Colonic mucosa (tissue), 4 donors: ENCODE measurements at regions not wholly inside any gene's neighbourhood (a gene's known extent, or its start where the extent isn't known, plus 50 kb on each side); places are given as distances from the start of the nearest gene placed in this dataset.

ENCODE experiments used
- DNase-seq: peaks from one replicate; pipeline ENCODE4 v3.0.0-alpha.2; 2020
- H3K27ac ChIP-seq: fragments of 200-600 bp; one replicate; pipeline ENCODE4 v1.8.0; 2021
- H3K27me3 ChIP-seq: fragments of 200-600 bp; one replicate; pipeline ENCODE4 v1.8.0; 2021
- H3K36me3 ChIP-seq: fragments of 200-600 bp; one replicate; pipeline ENCODE4 v1.8.0; 2021
- H3K4me1 ChIP-seq: fragments of 200-600 bp; one replicate; pipeline ENCODE4 v1.8.0; 2021; ENCODE audit warnings: mild to moderate bottlenecking
- H3K4me3 ChIP-seq: fragments of 200-600 bp; one replicate; pipeline ENCODE4 v1.8.0; 2021
- H3K9ac ChIP-seq, 2 donors: one replicate each; pipeline ENCODE4 v1.7.0; 2013; ENCODE audit warnings: control low read depth in 2 of 2, low read depth in 2 of 2, low read length in 2 of 2
- H3K9me3 ChIP-seq: fragments of 200-600 bp; one replicate; pipeline ENCODE4 v1.8.0; 2021
- intact Hi-C: fragments of 100-400 bp; cut with DNase I; formaldehyde crosslinking; loops from one replicate; pipeline ENCODE4 v1.14.1; 2022
- TF ChIP-seq, protein P1 (sequence below): fragments of 200-600 bp; IDR thresholded peaks from one replicate; pipeline ENCODE4 v1.8.0; 2022; ENCODE audit warnings: antibody characterized with exemption, mild to moderate bottlenecking
- donor health status: healthy.
- donor health status: DM: no; HTN: no; CAD: no.
- donor health status: DM: no; HTN: no; CAD: no.

DNA sequence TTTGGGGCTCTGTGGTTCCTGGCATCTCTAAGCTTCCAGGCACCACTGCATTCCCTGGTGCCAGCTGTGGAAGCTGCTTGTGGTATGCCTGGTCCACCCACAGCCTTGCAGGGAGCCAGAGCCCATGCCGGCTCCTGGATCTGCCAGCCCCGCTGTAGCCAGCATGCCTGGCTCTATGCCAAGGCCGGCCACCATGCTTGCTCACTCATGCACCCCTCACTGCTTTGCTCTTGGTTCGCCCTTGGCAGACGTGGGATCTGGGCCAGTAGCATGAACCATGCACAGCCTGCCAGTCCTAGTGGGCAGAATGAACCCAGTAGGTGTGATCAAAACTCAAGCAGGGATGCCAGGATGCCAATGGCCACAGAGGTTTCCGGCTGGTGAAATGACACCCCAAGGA lies 634.2 kb upstream of the TMEFF2 start:
- intact Hi-C loops = no loop called here
- no peaks in the 10 kb centered on the region for H3K4me1 ChIP-seq
- no peaks in the 10 kb centered on the region for H3K9me3 ChIP-seq
- no peak overlapping the region for H3K9ac ChIP-seq
- no peak for DNase-seq
- H3K4me3 ChIP-seq = no peak overlapping the region
- H3K27me3 ChIP-seq = no peaks in the 10 kb centered on the region
- no peaks in the 10 kb centered on the region for H3K36me3 ChIP-seq
- H3K27ac ChIP-seq = no peak overlapping the region
- TF ChIP-seq, protein P1, sequence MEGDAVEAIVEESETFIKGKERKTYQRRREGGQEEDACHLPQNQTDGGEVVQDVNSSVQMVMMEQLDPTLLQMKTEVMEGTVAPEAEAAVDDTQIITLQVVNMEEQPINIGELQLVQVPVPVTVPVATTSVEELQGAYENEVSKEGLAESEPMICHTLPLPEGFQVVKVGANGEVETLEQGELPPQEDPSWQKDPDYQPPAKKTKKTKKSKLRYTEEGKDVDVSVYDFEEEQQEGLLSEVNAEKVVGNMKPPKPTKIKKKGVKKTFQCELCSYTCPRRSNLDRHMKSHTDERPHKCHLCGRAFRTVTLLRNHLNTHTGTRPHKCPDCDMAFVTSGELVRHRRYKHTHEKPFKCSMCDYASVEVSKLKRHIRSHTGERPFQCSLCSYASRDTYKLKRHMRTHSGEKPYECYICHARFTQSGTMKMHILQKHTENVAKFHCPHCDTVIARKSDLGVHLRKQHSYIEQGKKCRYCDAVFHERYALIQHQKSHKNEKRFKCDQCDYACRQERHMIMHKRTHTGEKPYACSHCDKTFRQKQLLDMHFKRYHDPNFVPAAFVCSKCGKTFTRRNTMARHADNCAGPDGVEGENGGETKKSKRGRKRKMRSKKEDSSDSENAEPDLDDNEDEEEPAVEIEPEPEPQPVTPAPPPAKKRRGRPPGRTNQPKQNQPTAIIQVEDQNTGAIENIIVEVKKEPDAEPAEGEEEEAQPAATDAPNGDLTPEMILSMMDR = no peak

DNA sequence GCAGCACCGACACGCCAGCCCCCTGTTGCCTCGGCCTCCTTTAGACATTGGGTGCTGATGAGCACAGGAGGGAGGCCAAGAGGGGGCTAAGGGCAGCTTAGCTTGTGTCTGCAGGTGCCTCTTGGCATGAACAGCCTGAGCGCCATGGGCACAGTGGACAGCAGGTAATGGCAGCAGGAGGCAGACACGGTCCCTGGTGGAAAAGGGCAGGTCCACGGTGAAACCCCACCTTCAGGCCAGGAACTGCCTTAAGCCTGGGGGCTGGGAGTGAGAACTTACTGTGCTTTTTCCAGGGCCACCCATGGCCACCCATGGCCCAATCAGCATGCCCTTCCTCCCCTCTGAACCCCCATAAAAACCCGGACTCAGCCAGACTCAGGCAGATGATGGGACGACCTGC lies 633.4 kb upstream of the TMEFF2 start:
- no peak overlapping the region for H3K27ac ChIP-seq
- H3K4me1 ChIP-seq = no peaks in the 10 kb centered on the region
- TF ChIP-seq, protein P1 = no peak
- DNase-seq = no peak
- H3K9me3 ChIP-seq = no peaks in the 10 kb centered on the region
- no peaks in the 10 kb centered on the region for H3K27me3 ChIP-seq
- no peaks in the 10 kb centered on the region for H3K36me3 ChIP-seq
- H3K4me3 ChIP-seq = no peak overlapping the region
- intact Hi-C loops = no loop called here
- no peak overlapping the region for H3K9ac ChIP-seq

DNA sequence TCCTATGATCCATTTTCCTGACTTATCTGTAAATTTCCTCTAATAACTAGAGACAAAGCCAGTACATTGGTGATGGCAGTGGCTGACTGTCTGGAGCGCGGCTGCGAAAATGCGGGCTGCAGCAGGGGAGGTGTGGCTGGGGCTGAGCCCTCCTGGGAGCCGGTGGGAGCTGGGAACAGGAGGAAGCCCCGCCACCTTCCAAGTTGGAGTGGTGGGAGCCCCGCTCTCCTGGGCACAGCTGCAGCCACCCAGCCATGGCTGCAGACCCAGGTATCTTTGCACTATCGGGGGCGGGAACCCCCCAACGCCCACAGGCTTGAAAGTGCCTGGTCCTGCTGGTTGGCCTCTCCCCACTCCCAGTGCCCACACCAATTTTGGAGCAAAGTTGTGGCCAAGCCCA lies 633.0 kb upstream of the TMEFF2 start:
- H3K4me1 ChIP-seq = no peaks in the 10 kb centered on the region
- no peak for DNase-seq
- no peak overlapping the region for H3K27ac ChIP-seq
- intact Hi-C loops = no loop called here
- TF ChIP-seq, protein P1 = no peak
- no peak overlapping the region for H3K9ac ChIP-seq
- no peaks in the 10 kb centered on the region for H3K27me3 ChIP-seq
- H3K9me3 ChIP-seq = no peaks in the 10 kb centered on the region
- no peak overlapping the region for H3K4me3 ChIP-seq
- no peaks in the 10 kb centered on the region for H3K36me3 ChIP-seq

DNA sequence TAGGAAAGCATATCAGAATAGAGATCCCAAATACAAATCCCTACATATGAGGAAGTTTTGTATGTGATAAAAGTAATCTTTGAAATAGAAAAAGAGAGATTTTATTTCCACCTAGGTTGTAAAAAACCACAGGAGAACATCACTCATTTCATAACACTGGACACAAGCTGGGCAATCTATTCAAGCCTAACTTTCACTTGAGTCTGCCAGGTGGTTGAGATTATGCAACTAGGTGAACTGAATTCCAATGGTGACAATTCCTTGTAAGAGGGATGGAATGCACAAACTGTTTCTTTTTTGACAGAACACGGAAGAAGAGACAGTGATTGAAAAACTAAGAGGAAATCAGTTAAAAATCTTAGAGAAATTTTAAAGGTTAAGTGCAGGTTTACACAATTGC lies 619.6 kb upstream of the TMEFF2 start:
- Histone ChIP-seq H3K36me3 (no peaks in the 10 kb centered on the region), H3K9me3 (no peaks in the 10 kb centered on the region), H3K4me3 (no peak overlapping the region), H3K4me1 (no peaks in the 10 kb centered on the region), H3K9ac (no peak overlapping the region), H3K27ac (no peak overlapping the region), H3K27me3 (no peaks in the 10 kb centered on the region)
- no peak for DNase-seq
- intact Hi-C loops = no loop called here
- TF ChIP-seq, protein P1 = no peak

DNA sequence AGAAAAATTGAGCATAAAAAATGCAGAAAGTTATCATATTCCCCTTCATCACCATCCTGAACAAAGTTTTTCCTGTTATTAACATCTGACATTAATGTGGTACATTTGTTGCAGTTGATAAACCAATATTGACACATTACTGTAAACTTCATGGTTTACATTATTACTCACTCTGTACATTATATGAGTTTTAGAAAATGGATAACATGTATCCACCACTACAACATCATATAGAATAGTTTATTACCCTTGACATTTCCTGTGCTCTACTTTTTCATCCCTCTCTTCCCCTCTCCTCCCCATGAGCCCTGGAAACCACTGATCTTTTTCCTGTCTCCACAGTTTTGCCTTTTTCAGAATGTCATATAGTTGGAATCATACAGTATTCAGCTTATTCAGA lies 618.6 kb upstream of the TMEFF2 start:
- Histone ChIP-seq H3K4me1 (no peaks in the 10 kb centered on the region), H3K27me3 (no peaks in the 10 kb centered on the region), H3K36me3 (no peaks in the 10 kb centered on the region), H3K4me3 (no peak overlapping the region), H3K27ac (no peak overlapping the region), H3K9me3 (no peaks in the 10 kb centered on the region), H3K9ac (no peak overlapping the region)
- intact Hi-C loops = no loop called here
- DNase-seq = no peak
- TF ChIP-seq, protein P1 = no peak

DNA sequence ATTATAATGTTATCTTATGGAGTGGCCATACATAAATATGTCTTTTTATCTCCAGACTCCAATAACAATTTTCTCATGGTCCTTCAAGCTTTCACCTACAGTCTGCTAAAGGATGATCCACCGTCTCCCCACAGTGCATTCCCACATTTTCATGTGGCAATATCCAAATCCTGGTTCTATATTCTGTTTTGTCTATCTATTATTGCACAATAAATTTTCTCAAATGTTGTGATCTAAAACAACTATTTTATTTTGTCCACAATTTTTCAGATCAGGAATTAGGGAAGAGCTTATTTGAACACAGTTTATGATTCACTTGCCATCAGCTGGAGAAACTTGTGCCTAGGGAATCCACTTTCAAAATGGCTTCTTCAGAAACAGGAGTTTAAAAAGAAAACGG lies 614.4 kb upstream of the TMEFF2 start:
- Histone ChIP-seq H3K27ac (no peak overlapping the region), H3K9ac (no peak overlapping the region), H3K4me3 (no peak overlapping the region), H3K36me3 (no peaks in the 10 kb centered on the region), H3K27me3 (no peaks in the 10 kb centered on the region), H3K4me1 (no peaks in the 10 kb centered on the region), H3K9me3 (no peaks in the 10 kb centered on the region)
- TF ChIP-seq, protein P1 = no peak
- intact Hi-C loops = no loop called here
- no peak for DNase-seq
